Ectodermal cell (in vitro differentiated cells): ENCODE measurements at regions not wholly inside any gene's neighbourhood (a gene's known extent, or its start where the extent isn't known, plus 50 kb on each side); places are given as distances from the start of the nearest gene placed in this dataset.

ENCODE experiments used
- H3K27ac ChIP-seq: 2 replicates; pipeline ENCODE4 v1.7.0; 2013; ENCODE audit warnings: mild to moderate bottlenecking, low read depth, low read length; ENCODE audit not compliant: insufficient read depth, poor library complexity, severe bottlenecking
- H3K27me3 ChIP-seq: 2 replicates; pipeline ENCODE4 v1.7.0; 2013; ENCODE audit warnings: mild to moderate bottlenecking, low read length; ENCODE audit not compliant: insufficient read depth, control insufficient read depth, poor library complexity, severe bottlenecking
- H3K36me3 ChIP-seq: one replicate; pipeline ENCODE4 v1.7.0; 2013; ENCODE audit warnings: low read length; ENCODE audit not compliant: control insufficient read depth, insufficient read depth
- H3K4me1 ChIP-seq: one replicate; pipeline ENCODE4 v1.7.0; 2013; ENCODE audit warnings: low read length; ENCODE audit not compliant: control insufficient read depth, insufficient read depth
- H3K4me3 ChIP-seq: 2 replicates; pipeline ENCODE4 v1.7.0; 2013; ENCODE audit warnings: low read depth, low read length, control low read depth; ENCODE audit not compliant: insufficient read depth
- H3K9me3 ChIP-seq: 2 replicates; pipeline ENCODE4 v1.7.0; 2013; ENCODE audit warnings: mild to moderate bottlenecking, low read length, moderate library complexity; ENCODE audit not compliant: control insufficient read depth
- WGBS, 2 experiments: methylation state at CpG; one replicate each; pipeline ENCODE4 v1.1.7; 2013; ENCODE audit warnings: missing lambda C conversion rate in 2 of 2; 5-methylcytosine and 5-hydroxymethylcytosine counted together

- no peak overlapping the region for H3K27ac ChIP-seq
- WGBS, 2 experiments, result 88 to 89% methylated on average over 8 of the region's 8 CpGs
- no peaks in the 10 kb centered on the region for H3K9me3 ChIP-seq
- H3K36me3 ChIP-seq, result no peaks in the 10 kb centered on the region
- no peaks in the 10 kb centered on the region for H3K27me3 ChIP-seq
- H3K4me3 ChIP-seq, result no peak overlapping the region
- no peaks in the 10 kb centered on the region for H3K4me1 ChIP-seq
Observed at GRCh38 chr22:49328630-49329405, 498.9 kb downstream of the BRD1 start.

GRCh38 chr22:49328118-49328475, 499.6 kb downstream of the BRD1 start:
- no peak overlapping the region for H3K27ac ChIP-seq
- WGBS, 2 experiments, result 92 to 95% methylated on average over 6 of the region's 6 CpGs
- no peaks in the 10 kb centered on the region for H3K4me1 ChIP-seq
- no peaks in the 10 kb centered on the region for H3K27me3 ChIP-seq
- H3K36me3 ChIP-seq, result no peaks in the 10 kb centered on the region
- H3K9me3 ChIP-seq, result no peaks in the 10 kb centered on the region
- no peak overlapping the region for H3K4me3 ChIP-seq

GRCh38 chr22:49327411-49328117, 500.1 kb downstream of the BRD1 start:
- 87 to 89% methylated on average over 9 of the region's 9 CpGs for WGBS, 2 experiments
- Histone ChIP-seq H3K36me3 (no peaks in the 10 kb centered on the region), H3K9me3 (no peaks in the 10 kb centered on the region), H3K4me3 (no peak overlapping the region), H3K27ac (no peak overlapping the region), H3K4me1 (no peaks in the 10 kb centered on the region), H3K27me3 (no peaks in the 10 kb centered on the region)

GRCh38 chr22:49326558-49326957, 501.1 kb downstream of the BRD1 start:
- Histone ChIP-seq H3K4me3 (no peak overlapping the region), H3K9me3 (no peaks in the 10 kb centered on the region), H3K27me3 (no peaks in the 10 kb centered on the region), H3K36me3 (no peaks in the 10 kb centered on the region), H3K4me1 (no peaks in the 10 kb centered on the region), H3K27ac (no peak overlapping the region)
- whole genome bisulfite sequencing, 2 experiments, result 94 to 95% methylated on average over 5 of the region's 5 CpGs

GRCh38 chr22:49325531-49326395, 501.9 kb downstream of the BRD1 start:
- H3K27ac ChIP-seq, result no peak overlapping the region
- no peaks in the 10 kb centered on the region for H3K27me3 ChIP-seq
- H3K4me1 ChIP-seq, result no peaks in the 10 kb centered on the region
- no peaks in the 10 kb centered on the region for H3K36me3 ChIP-seq
- H3K4me3 ChIP-seq, result no peak overlapping the region
- no peaks in the 10 kb centered on the region for H3K9me3 ChIP-seq
- 92% methylated on average over 25 of the region's 25 CpGs for WGBS, 2 experiments

- WGBS, 2 experiments, result 93% methylated on average over 29 of the region's 29 CpGs
- no peak overlapping the region for H3K4me3 ChIP-seq
- H3K27me3 ChIP-seq, result no peaks in the 10 kb centered on the region
- H3K4me1 ChIP-seq, result no peaks in the 10 kb centered on the region
- no peaks in the 10 kb centered on the region for H3K9me3 ChIP-seq
- H3K36me3 ChIP-seq, result no peaks in the 10 kb centered on the region
- H3K27ac ChIP-seq, result no peak overlapping the region
Observed at GRCh38 chr22:49324527-49325491, 502.9 kb downstream of the BRD1 start.

GRCh38 chr22:49323751-49324415, 503.8 kb downstream of the BRD1 start:
- WGBS, 2 experiments, result 91 to 94% methylated on average over 20 of the region's 20 CpGs
- H3K4me1 ChIP-seq, result no peaks in the 10 kb centered on the region
- no peaks in the 10 kb centered on the region for H3K9me3 ChIP-seq
- no peak overlapping the region for H3K27ac ChIP-seq
- no peak overlapping the region for H3K4me3 ChIP-seq
- H3K36me3 ChIP-seq, result no peaks in the 10 kb centered on the region
- no peaks in the 10 kb centered on the region for H3K27me3 ChIP-seq

- Histone ChIP-seq H3K27me3 (no peaks in the 10 kb centered on the region), H3K4me3 (no peak overlapping the region)
Observed at GRCh38 chr22:49322861-49323622, 504.6 kb downstream of the BRD1 start.

More at GRCh38 chr22:49322861-49323622, 504.6 kb downstream of the BRD1 start:
- Histone ChIP-seq H3K36me3 (no peaks in the 10 kb centered on the region), H3K4me1 (no peaks in the 10 kb centered on the region), H3K9me3 (no peaks in the 10 kb centered on the region), H3K27ac (no peak overlapping the region)
- WGBS, 2 experiments, result 89 to 91% methylated on average over 11 of the region's 11 CpGs
